IMR-90 (cell line): ENCODE measurements at regions not wholly inside any gene's neighbourhood (a gene's known extent, or its start where the extent isn't known, plus 50 kb on each side); places are given as distances from the start of the nearest gene placed in this dataset.

Source experiments
- ATAC-seq: fragments of 200-7000 bp; cut with Tn5 transposase; 2 replicates; pipeline ENCODE4 v1.9.1; 2020; ENCODE audit warnings: low read depth, mild to moderate bottlenecking, moderate library complexity
- BruUV-seq: library from RNA; stranded (reverse); fragments of 400-500 nt; replicated peaks from 2 replicates; lab custom pipeline; 2021; lab: Mats Ljungman, UMichigan
- CTCF ChIA-PET: fragments of 300-600 bp; formaldehyde crosslinking; extraction: SDS; loops from one replicate; lab custom pipeline; 2021; ENCODE audit warnings: antibody characterized with exemption; lab: Yijun Ruan, JAX
- POLR2A ChIA-PET: fragments of 300-600 bp; sonication (Branson Sonifier 250); formaldehyde crosslinking; loops from one replicate; lab custom pipeline; 2022; ENCODE audit warnings: antibody characterized with exemption; ENCODE audit not compliant: unreplicated experiment; lab: Charles Lee
- DNase-seq: peaks from one replicate; pipeline ENCODE4 v3.0.0; 2013
- H2AFZ ChIP-seq: replicated peaks from 2 replicates; pipeline ENCODE3; 2013; ENCODE audit warnings: low read length, mild to moderate bottlenecking; ENCODE audit not compliant: poor library complexity
- H2AK5ac ChIP-seq: 2 replicates; pipeline ENCODE4 v1.6.1; 2013; ENCODE audit warnings: low read depth, low read length, inconsistent platforms
- H2AK9ac ChIP-seq: replicated peaks from 2 replicates; pipeline ENCODE3; 2013; ENCODE audit warnings: mild to moderate bottlenecking, low read depth, low read length, moderate library complexity; ENCODE audit not compliant: poor library complexity
- H2BK120ac ChIP-seq: 2 replicates; pipeline ENCODE4 v1.6.1; 2013; ENCODE audit warnings: low read depth, low read length, inconsistent platforms
- H2BK15ac ChIP-seq: 3 replicates; pipeline ENCODE4 v1.6.1; 2013; ENCODE audit warnings: low read depth, low read length, inconsistent platforms
- H2BK20ac ChIP-seq: 2 replicates; pipeline ENCODE4 v1.6.1; 2013; ENCODE audit warnings: low read depth, mild to moderate bottlenecking, inconsistent platforms, low read length, moderate library complexity
- H2BK5ac ChIP-seq: 2 replicates; pipeline ENCODE4 v1.6.1; 2013; ENCODE audit warnings: mild to moderate bottlenecking, low read depth, low read length, inconsistent platforms; ENCODE audit not compliant: poor library complexity, severe bottlenecking
- H3K14ac ChIP-seq: replicated peaks from 2 replicates; pipeline ENCODE4 v1.6.1; 2013; ENCODE audit warnings: low read depth, low read length, inconsistent platforms
- H3K18ac ChIP-seq: 2 replicates; pipeline ENCODE4 v1.6.1; 2013; ENCODE audit warnings: low read depth, low read length, control low read depth
- H3K23ac ChIP-seq: 2 replicates; pipeline ENCODE4 v1.6.1; 2013; ENCODE audit warnings: low read depth, low read length, inconsistent platforms
- H3K27ac ChIP-seq: 2 replicates; pipeline ENCODE4 v1.5.1; 2013; ENCODE audit warnings: mild to moderate bottlenecking, control low read depth, low read length; ENCODE audit not compliant: insufficient read depth
- H3K27me3 ChIP-seq: 2 replicates; pipeline ENCODE4 v1.6.1; 2013; ENCODE audit warnings: low read length; ENCODE audit not compliant: control insufficient read depth, insufficient read depth
- H3K36me3 ChIP-seq: 2 replicates; pipeline ENCODE4 v1.6.1; 2013; ENCODE audit warnings: low read length, mixed read lengths; ENCODE audit not compliant: control insufficient read depth, insufficient read depth
- H3K4ac ChIP-seq: 2 replicates; pipeline ENCODE4 v1.6.1; 2013; ENCODE audit warnings: low read depth, low read length, inconsistent platforms
- H3K4me1 ChIP-seq: 2 replicates; pipeline ENCODE4 v1.6.1; 2013; ENCODE audit warnings: low read length, mixed read lengths; ENCODE audit not compliant: control insufficient read depth, insufficient read depth
- H3K4me2 ChIP-seq: 2 replicates; pipeline ENCODE4 v1.6.1; 2013; ENCODE audit warnings: low read depth, mild to moderate bottlenecking, control low read depth, low read length, moderate library complexity
- H3K4me3 ChIP-seq: 2 replicates; pipeline ENCODE4 v1.5.1; 2013; ENCODE audit warnings: low read depth, mild to moderate bottlenecking, control low read depth, low read length, moderate library complexity; ENCODE audit not compliant: insufficient read depth
- H3K56ac ChIP-seq: 2 replicates; pipeline ENCODE4 v1.6.1; 2013; ENCODE audit warnings: low read length, inconsistent platforms; ENCODE audit not compliant: insufficient read depth; ENCODE audit errors: extremely low read depth
- H3K79me1 ChIP-seq, 2 experiments: 2 replicates each; pipeline ENCODE4 v1.6.1; 2013; ENCODE audit warnings: low read length in 2 of 2, inconsistent platforms in 1 of 2, low read depth in 1 of 2
- H3K9ac ChIP-seq: 2 replicates; pipeline ENCODE4 v1.6.1; 2013; ENCODE audit warnings: low read depth, low read length, control low read depth
- H3K9me1 ChIP-seq: 2 replicates; pipeline ENCODE4 v1.6.1; 2013; ENCODE audit warnings: low read length, inconsistent platforms; ENCODE audit not compliant: insufficient read depth
- H3K9me3 ChIP-seq: 2 replicates; pipeline ENCODE4 v1.6.1; 2013; ENCODE audit warnings: low read length; ENCODE audit not compliant: control insufficient read depth, insufficient read depth
- H4K20me1 ChIP-seq: 2 replicates; pipeline ENCODE4 v1.6.1; 2013; ENCODE audit warnings: low read length, inconsistent platforms; ENCODE audit not compliant: insufficient read depth
- H4K5ac ChIP-seq: 2 replicates; pipeline ENCODE4 v1.6.1; 2013; ENCODE audit warnings: mild to moderate bottlenecking, low read depth, low read length, control low read depth
- H4K8ac ChIP-seq, 2 experiments: 2 replicates each; pipeline ENCODE4 v1.6.1; 2013; ENCODE audit warnings: low read depth in 2 of 2, low read length in 2 of 2, control low read depth in 1 of 2, inconsistent platforms in 1 of 2
- H4K91ac ChIP-seq: 2 replicates; pipeline ENCODE4 v1.6.1; 2013; ENCODE audit warnings: low read depth, low read length, inconsistent platforms; ENCODE audit not compliant: insufficient read depth
- BHLHE40 ChIP-seq: fragments of 150-350 bp; IDR thresholded peaks from 2 replicates; pipeline ENCODE4 v1.6.1; 2016; ENCODE audit warnings: mild to moderate bottlenecking, low read depth, low read length
- CEBPB ChIP-seq: IDR thresholded peaks from 2 replicates; pipeline ENCODE4 v1.6.1; 2012; ENCODE audit warnings: low read depth, low read length, improper control_type of control experiment
- CHD1 ChIP-seq: IDR thresholded peaks from 2 replicates; pipeline ENCODE4 v1.6.1; 2012; ENCODE audit warnings: low read depth, low read length, improper control_type of control experiment
- FOS ChIP-seq: fragments of 150-350 bp; IDR thresholded peaks from 2 replicates; pipeline ENCODE4 v1.6.1; 2016; ENCODE audit warnings: low read depth, low read length
- MAZ ChIP-seq: IDR thresholded peaks from 2 replicates; pipeline ENCODE4 v1.6.1; 2012; ENCODE audit warnings: low read depth, mild to moderate bottlenecking, low read length, improper control_type of control experiment, moderate library complexity, borderline replicate concordance
- MXI1 ChIP-seq: IDR thresholded peaks from 2 replicates; pipeline ENCODE4 v1.6.1; 2012; ENCODE audit warnings: low read depth, mild to moderate bottlenecking, low read length, moderate library complexity, borderline replicate concordance
- NFE2L2 ChIP-seq: fragments of 150-350 bp; IDR thresholded peaks from 2 replicates; pipeline ENCODE4 v1.6.1; 2016; ENCODE audit warnings: low read depth, mild to moderate bottlenecking, low read length
- RAD21 ChIP-seq: IDR thresholded peaks from 2 replicates; pipeline ENCODE4 v1.6.1; 2012; ENCODE audit warnings: low read length, improper control_type of control experiment
- RCOR1 ChIP-seq: IDR thresholded peaks from 2 replicates; pipeline ENCODE4 v1.6.1; 2012; ENCODE audit warnings: mild to moderate bottlenecking, low read length, improper control_type of control experiment; ENCODE audit not compliant: insufficient replicate concordance
- RFX5 ChIP-seq: IDR thresholded peaks from 2 replicates; pipeline ENCODE4 v1.8.0; 2012; ENCODE audit warnings: low read depth, mild to moderate bottlenecking, low read length, moderate library complexity
- SMC3 ChIP-seq: fragments of 150-350 bp; IDR thresholded peaks from 2 replicates; pipeline ENCODE4 v1.6.1; 2016; ENCODE audit warnings: low read depth, mild to moderate bottlenecking, antibody characterized with exemption, low read length, moderate library complexity
- WGBS, 2 experiments: methylation state at CpG; one replicate each; pipeline versions ENCODE4 v1.1.5 to v1.1.7; 2013; ENCODE audit warnings: missing lambda C conversion rate in 2 of 2; ENCODE audit not compliant: insufficient read length in 1 of 2; ENCODE audit errors: extremely low coverage in 2 of 2; 5-methylcytosine and 5-hydroxymethylcytosine counted together
- dilution Hi-C: fragments of 300-500 bp; cut with HindIII; formaldehyde crosslinking; loops from one replicate; pipeline ENCODE4 v1.14.3; 2018; ENCODE audit warnings: low sequenced_read_pairs; ENCODE audit not compliant: unreplicated experiment
- in situ Hi-C: fragments of 300-500 bp; cut with MboI; formaldehyde crosslinking; loops from 3 replicates; pipeline ENCODE4 v1.14.3; 2019; ENCODE audit warnings: low sequenced_read_pairs, inconsistent platforms, mixed read lengths
- intact Hi-C: fragments of 100-400 bp; cut with micrococcal nuclease; formaldehyde crosslinking; loops from 2 replicates; pipeline ENCODE4 v1.10.0; 2022
- TF ChIP-seq, protein P1 (sequence below): fragments of 150-350 bp; IDR thresholded peaks from 2 replicates; pipeline ENCODE4 v1.6.1; 2017; ENCODE audit warnings: mild to moderate bottlenecking, antibody characterized with exemption, low read length, low read depth
- TF ChIP-seq, protein P2 (sequence below): fragments of 150-350 bp; IDR thresholded peaks from 2 replicates; pipeline ENCODE4 v1.6.1; 2016; ENCODE audit warnings: low read depth, mild to moderate bottlenecking, low read length, moderate library complexity, borderline replicate concordance
- TF ChIP-seq, protein P3 (sequence below): conservative IDR thresholded peaks from 2 replicates; pipeline ENCODE4 v1.5.1; 2012; ENCODE audit warnings: mild to moderate bottlenecking, low read depth, low read length, improper control_type of control experiment

DNA sequence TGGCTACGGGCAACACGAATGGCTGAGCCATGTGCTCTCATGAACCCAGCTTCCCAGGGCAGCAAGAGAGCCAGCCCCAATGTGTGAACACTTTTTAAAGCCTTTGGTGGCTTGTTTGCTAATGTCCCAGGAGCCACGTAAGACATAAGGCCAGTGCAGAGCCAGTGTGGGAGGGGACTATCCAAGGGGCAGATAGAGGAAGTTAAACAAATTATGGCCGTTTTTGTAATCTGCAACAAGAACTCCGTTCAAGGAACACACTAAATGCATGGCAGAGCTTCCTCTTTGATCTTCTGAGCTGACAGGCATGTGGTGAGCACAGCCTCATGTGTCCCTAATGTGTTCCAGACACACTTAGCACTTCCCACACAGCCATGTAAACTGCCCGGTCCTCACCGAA, 133.3 kb downstream of the TEX36 start:
- no peak overlapping the region for H2BK20ac ChIP-seq
- H4K5ac ChIP-seq = no peak overlapping the region
- no peaks in the 10 kb centered on the region for H4K20me1 ChIP-seq
- dilution Hi-C loops (no loop called here), intact Hi-C loops (no loop called here), in situ Hi-C loops (no loop called here)
- H4K91ac ChIP-seq = no peak overlapping the region
- H4K8ac ChIP-seq = no peak overlapping the region
- no peak overlapping the region for H3K56ac ChIP-seq
- no peak overlapping the region for H3K9ac ChIP-seq
- no CpG with 5 or more reads among the region's 7 CpGs for WGBS, 2 experiments
- no peak overlapping the region for H3K4me3 ChIP-seq
- H2BK5ac ChIP-seq = no peak overlapping the region
- H2AFZ ChIP-seq = no peak overlapping the region
- H3K4me2 ChIP-seq = no peak overlapping the region
- H2BK15ac ChIP-seq = no peak overlapping the region
- ATAC-seq (no peak), DNase-seq (no peak)
- BruUV-seq = no TSS peak
- H3K27ac ChIP-seq = no peak overlapping the region
- H3K4ac ChIP-seq = no peak overlapping the region
- ChIA-PET CTCF (interaction anchor here (1.1 kb wide), 1 partner anchor 10 kb away, joined by 3 read pairs; no protein-coding TSS in a partner anchor), POLR2A (no interaction called here)
- H3K18ac ChIP-seq = no peak overlapping the region
- no peak overlapping the region for H3K14ac ChIP-seq
- TF ChIP-seq, protein P1, sequence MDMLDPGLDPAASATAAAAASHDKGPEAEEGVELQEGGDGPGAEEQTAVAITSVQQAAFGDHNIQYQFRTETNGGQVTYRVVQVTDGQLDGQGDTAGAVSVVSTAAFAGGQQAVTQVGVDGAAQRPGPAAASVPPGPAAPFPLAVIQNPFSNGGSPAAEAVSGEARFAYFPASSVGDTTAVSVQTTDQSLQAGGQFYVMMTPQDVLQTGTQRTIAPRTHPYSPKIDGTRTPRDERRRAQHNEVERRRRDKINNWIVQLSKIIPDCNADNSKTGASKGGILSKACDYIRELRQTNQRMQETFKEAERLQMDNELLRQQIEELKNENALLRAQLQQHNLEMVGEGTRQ = no peak
- TF ChIP-seq MAZ (no peak), NFE2L2 (no peak), CEBPB (no peak), RAD21 (no peak), MXI1 (no peak), RCOR1 (no peak), BHLHE40 (no peak), FOS (no peak), RFX5 (no peak), CHD1 (no peak), SMC3 (no peak)
- TF ChIP-seq, protein P2, sequence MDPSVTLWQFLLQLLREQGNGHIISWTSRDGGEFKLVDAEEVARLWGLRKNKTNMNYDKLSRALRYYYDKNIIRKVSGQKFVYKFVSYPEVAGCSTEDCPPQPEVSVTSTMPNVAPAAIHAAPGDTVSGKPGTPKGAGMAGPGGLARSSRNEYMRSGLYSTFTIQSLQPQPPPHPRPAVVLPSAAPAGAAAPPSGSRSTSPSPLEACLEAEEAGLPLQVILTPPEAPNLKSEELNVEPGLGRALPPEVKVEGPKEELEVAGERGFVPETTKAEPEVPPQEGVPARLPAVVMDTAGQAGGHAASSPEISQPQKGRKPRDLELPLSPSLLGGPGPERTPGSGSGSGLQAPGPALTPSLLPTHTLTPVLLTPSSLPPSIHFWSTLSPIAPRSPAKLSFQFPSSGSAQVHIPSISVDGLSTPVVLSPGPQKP = no peak
- TF ChIP-seq, protein P3, sequence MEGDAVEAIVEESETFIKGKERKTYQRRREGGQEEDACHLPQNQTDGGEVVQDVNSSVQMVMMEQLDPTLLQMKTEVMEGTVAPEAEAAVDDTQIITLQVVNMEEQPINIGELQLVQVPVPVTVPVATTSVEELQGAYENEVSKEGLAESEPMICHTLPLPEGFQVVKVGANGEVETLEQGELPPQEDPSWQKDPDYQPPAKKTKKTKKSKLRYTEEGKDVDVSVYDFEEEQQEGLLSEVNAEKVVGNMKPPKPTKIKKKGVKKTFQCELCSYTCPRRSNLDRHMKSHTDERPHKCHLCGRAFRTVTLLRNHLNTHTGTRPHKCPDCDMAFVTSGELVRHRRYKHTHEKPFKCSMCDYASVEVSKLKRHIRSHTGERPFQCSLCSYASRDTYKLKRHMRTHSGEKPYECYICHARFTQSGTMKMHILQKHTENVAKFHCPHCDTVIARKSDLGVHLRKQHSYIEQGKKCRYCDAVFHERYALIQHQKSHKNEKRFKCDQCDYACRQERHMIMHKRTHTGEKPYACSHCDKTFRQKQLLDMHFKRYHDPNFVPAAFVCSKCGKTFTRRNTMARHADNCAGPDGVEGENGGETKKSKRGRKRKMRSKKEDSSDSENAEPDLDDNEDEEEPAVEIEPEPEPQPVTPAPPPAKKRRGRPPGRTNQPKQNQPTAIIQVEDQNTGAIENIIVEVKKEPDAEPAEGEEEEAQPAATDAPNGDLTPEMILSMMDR = no peak
- no peak overlapping the region for H2AK9ac ChIP-seq
- H3K36me3 ChIP-seq = no peaks in the 10 kb centered on the region
- H2BK120ac ChIP-seq = no peak overlapping the region
- no peaks in the 10 kb centered on the region for H3K9me1 ChIP-seq
- no peak overlapping the region for H2AK5ac ChIP-seq
- H3K79me1 ChIP-seq = no peaks in the 10 kb centered on the region
- H3K4me1 ChIP-seq = no peaks in the 10 kb centered on the region
- H3K23ac ChIP-seq = no peak overlapping the region
- no peaks in the 10 kb centered on the region for H3K9me3 ChIP-seq
- H3K27me3 ChIP-seq = no peaks in the 10 kb centered on the region; the same call in 1 of the 2 replicates
